CD14-positive monocyte (primary cell): ENCODE measurements at regions not wholly inside any gene's neighbourhood (a gene's known extent, or its start where the extent isn't known, plus 50 kb on each side); places are given as distances from the start of the nearest gene placed in this dataset.

ENCODE experiments used
- DNase-seq, 3 donors: peaks; one replicate each; pipeline ENCODE4 v3.0.0-alpha.2; 2011 to 2022
- H2AFZ ChIP-seq: 2 replicates; pipeline ENCODE4 v1.6.0; 2012; ENCODE audit warnings: mild to moderate bottlenecking, low read depth, low read length, inconsistent platforms; ENCODE audit not compliant: insufficient read depth, poor library complexity, severe bottlenecking
- H3K27ac ChIP-seq, 2 donors: 1 replicate in 1 of 2; 2 replicates in 1 of 2; pipeline ENCODE4 v1.5.1; 2012 to 2013; ENCODE audit warnings: low read length in 2 of 2, control low read depth in 1 of 2, inconsistent platforms in 1 of 2, low read depth in 1 of 2, mild to moderate bottlenecking in 1 of 2
- H3K27me3 ChIP-seq, 2 donors: one replicate each; pipeline versions ENCODE4 v1.6.0 to v1.6.1; 2011 to 2013; ENCODE audit warnings: low read length in 2 of 2; ENCODE audit not compliant: control insufficient read depth in 2 of 2, insufficient read depth in 2 of 2
- H3K36me3 ChIP-seq, 2 donors: replicated peaks in 1 of 2; 1 replicate in 1 of 2; 2 replicates in 1 of 2; pipeline versions ENCODE4 v1.5.1 to v1.6.1; 2012 to 2013; ENCODE audit warnings: low read length in 2 of 2, control low read depth in 1 of 2, inconsistent platforms in 1 of 2, mild to moderate bottlenecking in 1 of 2; ENCODE audit not compliant: insufficient read depth in 2 of 2, control insufficient read depth in 1 of 2
- H3K4me1 ChIP-seq, 2 donors: 1 replicate in 1 of 2; 2 replicates in 1 of 2; pipeline versions ENCODE4 v1.5.1 to v1.6.1; 2012 to 2013; ENCODE audit warnings: low read length in 2 of 2, control low read depth in 1 of 2, inconsistent platforms in 1 of 2, mild to moderate bottlenecking in 1 of 2, moderate library complexity in 1 of 2; ENCODE audit not compliant: insufficient read depth in 2 of 2, control insufficient read depth in 1 of 2
- H3K4me2 ChIP-seq: replicated peaks from 2 replicates; pipeline ENCODE3; 2012; ENCODE audit warnings: low read length, moderate library complexity, mild to moderate bottlenecking; ENCODE audit not compliant: poor library complexity, severe bottlenecking; ENCODE audit errors: extremely low read depth
- H3K4me3 ChIP-seq, 3 experiments: fragments of 200-600 bp in 1 of 3; sonication (generic) in 1 of 3; replicated peaks in 1 of 3; 1 replicate in 2 of 3; 2 replicates in 1 of 3; pipeline ENCODE4 v1.5.1; 2011 to 2013; ENCODE audit warnings: low read length in 3 of 3, mild to moderate bottlenecking in 3 of 3, control low read depth in 2 of 3, low read depth in 2 of 3, inconsistent platforms in 1 of 3, moderate library complexity in 1 of 3
- H3K79me2 ChIP-seq: 2 replicates; pipeline ENCODE4 v1.6.0; 2012; ENCODE audit warnings: mild to moderate bottlenecking, control low read depth, inconsistent platforms, low read length, moderate library complexity; ENCODE audit not compliant: insufficient read depth
- H3K9ac ChIP-seq: 2 replicates; pipeline ENCODE4 v1.6.0; 2017; ENCODE audit warnings: low read length, mild to moderate bottlenecking; ENCODE audit not compliant: insufficient read depth, poor library complexity, severe bottlenecking
- H3K9me3 ChIP-seq, 2 donors: replicated peaks in 1 of 2; 1 replicate in 1 of 2; 2 replicates in 1 of 2; pipeline versions ENCODE4 v1.5.1 to v1.6.1; 2012 to 2013; ENCODE audit warnings: low read length in 2 of 2, control low read depth in 1 of 2; ENCODE audit not compliant: control insufficient read depth in 1 of 2, insufficient read depth in 1 of 2
- H4K20me1 ChIP-seq: 2 replicates; pipeline ENCODE4 v1.6.0; 2012; ENCODE audit warnings: mild to moderate bottlenecking, low read length, control low read depth, moderate library complexity; ENCODE audit not compliant: insufficient read depth
- H3K27ac Mint-ChIP-seq, 7 donors: one replicate each; pipeline ENCODE4 v1.8.0; 2020; ENCODE audit warnings: mild to moderate bottlenecking in 7 of 7, mixed read lengths in 7 of 7, moderate library complexity in 6 of 7, inconsistent platforms in 2 of 7
- H3K27me3 Mint-ChIP-seq, 3 donors: one replicate each; pipeline ENCODE4 v1.8.0; 2021 to 2022; ENCODE audit warnings: low read depth in 3 of 3, mild to moderate bottlenecking in 3 of 3, mixed read lengths in 3 of 3, moderate library complexity in 3 of 3, inconsistent platforms in 1 of 3
- H3K36me3 Mint-ChIP-seq, 2 donors: one replicate each; pipeline ENCODE4 v1.8.0; 2020; ENCODE audit warnings: mixed read lengths in 2 of 2, inconsistent platforms in 1 of 2, mild to moderate bottlenecking in 1 of 2
- H3K4me1 Mint-ChIP-seq: one replicate; pipeline ENCODE4 v1.8.0; 2020; ENCODE audit warnings: mild to moderate bottlenecking, mixed read lengths
- H3K4me3 Mint-ChIP-seq, 2 donors: one replicate each; pipeline ENCODE4 v1.8.0; 2020; ENCODE audit warnings: mild to moderate bottlenecking in 2 of 2, mixed read lengths in 2 of 2, moderate library complexity in 1 of 2
- H3K9me3 Mint-ChIP-seq, 7 donors: one replicate each; pipeline ENCODE4 v1.8.0; 2020 to 2022; ENCODE audit warnings: mixed read lengths in 7 of 7, mild to moderate bottlenecking in 6 of 7, moderate library complexity in 6 of 7, inconsistent platforms in 2 of 7
- CTCF ChIP-seq: fragments of 200-600 bp; IDR thresholded peaks from one replicate; pipeline ENCODE4 v1.8.0; 2022; ENCODE audit warnings: antibody characterized with exemption, mild to moderate bottlenecking
- WGBS: methylation state at CpG from one replicate; pipeline ENCODE4 v1.1.5; 2013; ENCODE audit warnings: missing lambda C conversion rate; ENCODE audit not compliant: insufficient coverage; 5-methylcytosine and 5-hydroxymethylcytosine counted together
- intact Hi-C, 2 donors: fragments of 100-400 bp; cut with micrococcal nuclease; formaldehyde crosslinking; loops; one replicate each; pipeline versions ENCODE4 v1.15.0 to v1.15.1; 2023

GRCh38 chr7:51518646-51519045, 202.0 kb upstream of the COBL start:
- no peak overlapping the region for H3K4me3 ChIP-seq
- no peak overlapping the region for H2AFZ ChIP-seq
- Mint-ChIP-seq H3K4me3 (no peak overlapping the region), H3K9me3 (peaks cover 2 to 30% (median 13%) of the 10 kb centered on the region in 7 donors), H3K27ac (no peak overlapping the region), H3K36me3 (no peaks in the 10 kb centered on the region), H3K4me1 (no peaks in the 10 kb centered on the region), H3K27me3 (peaks cover 0 to 1% (median 0%) of the 10 kb centered on the region in 3 donors)
- no peaks in the 10 kb centered on the region for H4K20me1 ChIP-seq
- TF ChIP-seq CTCF, result no peak
- no peak overlapping the region for H3K27ac ChIP-seq
- no peaks in the 10 kb centered on the region for H3K4me1 ChIP-seq
- 93% methylated on average over 2 of the region's 4 CpGs for WGBS
- DNase-seq, result no peak
- peaks cover 5 to 28% of the 10 kb centered on the region in 2 donors for H3K9me3 ChIP-seq
- no peak overlapping the region for H3K9ac ChIP-seq
- intact Hi-C loops, result no loop called here
- no peak overlapping the region for H3K4me2 ChIP-seq
- no peaks in the 10 kb centered on the region for H3K36me3 ChIP-seq
- H3K79me2 ChIP-seq, result no peaks in the 10 kb centered on the region
- H3K27me3 ChIP-seq, result no peaks in the 10 kb centered on the region

GRCh38 chr7:51517187-51517586, 200.6 kb upstream of the COBL start:
- Histone ChIP-seq H3K9me3 (peaks cover 5 to 24% of the 10 kb centered on the region in 2 donors), H3K4me1 (no peaks in the 10 kb centered on the region), H3K27ac (no peak overlapping the region), H3K4me3 (no peak overlapping the region), H4K20me1 (no peaks in the 10 kb centered on the region), H3K9ac (no peak overlapping the region), H3K36me3 (no peaks in the 10 kb centered on the region), H2AFZ (no peak overlapping the region), H3K4me2 (no peak overlapping the region), H3K79me2 (no peaks in the 10 kb centered on the region), H3K27me3 (no peaks in the 10 kb centered on the region)
- Mint-ChIP-seq H3K36me3 (no peaks in the 10 kb centered on the region), H3K27ac (no peak overlapping the region), H3K27me3 (peaks cover 0 to 1% (median 0%) of the 10 kb centered on the region in 3 donors), H3K4me1 (no peaks in the 10 kb centered on the region), H3K9me3 (peaks cover 2 to 36% (median 10%) of the 10 kb centered on the region in 7 donors), H3K4me3 (no peak overlapping the region)
- intact Hi-C loops, result no loop called here
- TF ChIP-seq CTCF, result no peak
- no peak for DNase-seq
- WGBS, result 81% methylated on average over 2 of the region's 4 CpGs
